Tibial nerve (tissue), 4 donors: ENCODE measurements at regions not wholly inside any gene's neighbourhood (a gene's known extent, or its start where the extent isn't known, plus 50 kb on each side); places are given as distances from the start of the nearest gene placed in this dataset.

ENCODE experiments used
- DNase-seq, 2 donors: peaks; one replicate each; pipeline ENCODE4 v3.0.0-alpha.2; 2019; ENCODE audit warnings: low spot score in 2 of 2
- H3K27ac ChIP-seq, 4 donors: fragments of 200-600 bp; sonication (generic) in 3 of 4; one replicate each; pipeline ENCODE4 v1.5.1; 2017 to 2019; ENCODE audit warnings: mild to moderate bottlenecking in 1 of 4
- H3K27me3 ChIP-seq, 2 donors: fragments of 200-600 bp; sonication (generic) in 1 of 2; one replicate each; pipeline versions ENCODE4 v1.5.1 to v1.6.0; 2017 to 2019
- H3K36me3 ChIP-seq, 3 donors: fragments of 200-600 bp; sonication (generic); one replicate each; pipeline ENCODE4 v1.5.1; 2018 to 2019
- H3K4me1 ChIP-seq, 4 donors: fragments of 200-600 bp; sonication (generic) in 3 of 4; one replicate each; pipeline ENCODE4 v1.5.1; 2017 to 2019
- H3K4me3 ChIP-seq, 4 donors: fragments of 200-600 bp; sonication (generic) in 3 of 4; one replicate each; pipeline ENCODE4 v1.5.1; 2017 to 2019; ENCODE audit warnings: mild to moderate bottlenecking in 1 of 4, moderate library complexity in 1 of 4
- H3K9me3 ChIP-seq, 4 donors: fragments of 200-600 bp; sonication (generic) in 3 of 4; one replicate each; pipeline ENCODE4 v1.5.1; 2017 to 2019
- CTCF ChIP-seq, 5 experiments: fragments of 200-600 bp in 3 of 5; fragments of 450-650 bp in 2 of 5; sonication (generic) in 3 of 5; IDR thresholded peaks; one replicate each; pipeline ENCODE4 v1.5.1; 2016 to 2019; ENCODE audit warnings: antibody characterized with exemption in 5 of 5, mild to moderate bottlenecking in 3 of 5, moderate library complexity in 2 of 5
- EP300 ChIP-seq, 2 donors: sonication (generic); formaldehyde crosslinking; IDR thresholded peaks; one replicate each; pipeline ENCODE4 v1.6.1; 2017; ENCODE audit warnings: antibody characterized with exemption in 2 of 2, mild to moderate bottlenecking in 1 of 2
- POLR2A ChIP-seq, 2 donors: fragments of 450-650 bp; IDR thresholded peaks; one replicate each; pipeline ENCODE4 v1.6.1; 2017; ENCODE audit warnings: antibody characterized with exemption in 2 of 2, mild to moderate bottlenecking in 2 of 2, moderate library complexity in 2 of 2
- WGBS, 2 donors: methylation state at CpG; one replicate each; pipeline ENCODE4 v1.1.5; 2018; 5-methylcytosine and 5-hydroxymethylcytosine counted together

DNA sequence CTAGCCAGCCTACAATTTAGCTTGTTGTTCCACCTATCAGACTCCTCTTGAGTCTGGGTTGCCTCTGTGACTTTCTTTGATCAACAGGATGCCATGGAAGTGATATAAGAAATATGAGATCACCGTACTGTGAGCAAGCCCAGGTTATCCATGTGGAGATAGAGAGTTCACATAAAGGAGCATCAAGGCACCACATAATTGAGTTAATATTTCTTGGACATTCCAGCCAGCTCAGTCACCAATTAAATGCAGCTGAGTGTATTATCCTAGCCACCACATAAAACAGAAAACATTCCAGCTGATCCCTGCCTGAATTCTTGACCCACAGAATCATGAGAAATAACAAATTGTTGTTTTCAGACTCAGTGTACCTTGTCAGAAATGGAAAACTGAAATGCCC lies 253.6 kb downstream of the PPP1R2C start:
- no peak for DNase-seq
- Histone ChIP-seq H3K9me3 (peaks cover 0 to 6% (median 0%) of the 10 kb centered on the region in 4 donors), H3K4me3 (no peak overlapping the region), H3K36me3 (no peaks in the 10 kb centered on the region), H3K27me3 (no peaks in the 10 kb centered on the region), H3K4me1 (no peaks in the 10 kb centered on the region), H3K27ac (no peak overlapping the region)
- no peak for TF ChIP-seq POLR2A (IDR thresholded peaks at IDR 0.05)
- no peak for TF ChIP-seq CTCF (IDR thresholded peaks at IDR 0.05)
- no peak for TF ChIP-seq EP300 (IDR thresholded peaks at IDR 0.05)
- 76 to 100% methylated on average over 1 of the region's 1 CpG for WGBS, 2 donors

GRCh38 chrX:42519666-42520231 lies 258.2 kb downstream of the PPP1R2C start:
- WGBS, 2 donors, result 86 to 89% methylated on average over 1 of the region's 1 CpG
- Histone ChIP-seq H3K36me3 (no peaks in the 10 kb centered on the region), H3K27ac (no peak overlapping the region), H3K27me3 (no peaks in the 10 kb centered on the region), H3K9me3 (no peaks in the 10 kb centered on the region), H3K4me3 (no peak overlapping the region), H3K4me1 (no peaks in the 10 kb centered on the region)
- no peak for TF ChIP-seq CTCF (IDR thresholded peaks at IDR 0.05)
- no peak for TF ChIP-seq EP300 (IDR thresholded peaks at IDR 0.05)
- no peak for TF ChIP-seq POLR2A (IDR thresholded peaks at IDR 0.05)
- DNase-seq, result no peak

DNA sequence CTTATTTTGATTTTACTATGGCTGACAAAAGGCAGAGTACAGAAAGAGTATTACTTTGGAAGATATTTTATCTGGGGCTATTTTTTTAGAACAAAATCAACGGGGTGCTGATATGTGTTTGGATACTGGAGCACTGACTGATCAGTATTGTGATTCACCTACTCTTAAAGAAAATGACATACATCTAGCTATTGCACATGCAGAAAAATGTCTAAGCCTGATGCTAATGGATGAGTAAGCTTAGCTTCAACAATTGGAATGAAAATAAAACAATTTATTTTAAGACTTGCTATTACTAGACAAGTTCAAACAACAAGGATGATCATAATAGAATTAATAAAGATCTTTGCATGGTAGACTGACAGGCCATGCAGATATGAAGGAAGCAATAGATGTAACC lies 262.0 kb downstream of the PPP1R2C start:
- Histone ChIP-seq H3K9me3 (peaks cover 0 to 5% (median 0%) of the 10 kb centered on the region in 4 donors), H3K4me1 (no peaks in the 10 kb centered on the region), H3K36me3 (no peaks in the 10 kb centered on the region), H3K27ac (no peak overlapping the region), H3K4me3 (no peak overlapping the region), H3K27me3 (no peaks in the 10 kb centered on the region)
- TF ChIP-seq POLR2A (IDR thresholded peaks at IDR 0.05) (no peak), CTCF (IDR thresholded peaks at IDR 0.05) (no peak), EP300 (IDR thresholded peaks at IDR 0.05) (no peak)
- no peak for DNase-seq
- 83 to 91% methylated on average over 1 of the region's 1 CpG for WGBS, 2 donors

DNA sequence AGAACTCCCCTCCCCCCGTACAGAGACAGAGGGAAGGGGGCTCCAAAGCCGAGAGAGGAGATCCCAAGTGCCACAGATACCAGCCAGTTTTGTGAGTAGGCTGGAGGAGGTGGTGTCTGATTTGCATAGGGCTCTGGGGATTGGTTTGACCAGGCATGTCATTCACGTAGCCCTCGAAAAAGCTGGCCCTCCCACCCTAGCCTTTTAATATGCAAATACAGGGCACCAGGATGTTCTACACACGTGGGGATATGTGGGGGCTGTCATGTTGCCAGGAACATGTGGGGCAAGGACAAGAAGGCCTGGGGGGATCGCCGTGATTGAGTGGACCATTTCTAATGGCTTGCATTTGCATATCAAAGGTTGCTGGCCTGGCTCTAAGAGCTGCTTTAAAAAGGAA lies 272.9 kb downstream of the PPP1R2C start:
- Histone ChIP-seq H3K36me3 (no peaks in the 10 kb centered on the region), H3K9me3 (no peaks in the 10 kb centered on the region), H3K27ac (no peak overlapping the region), H3K4me1 (no peaks in the 10 kb centered on the region), H3K27me3 (no peaks in the 10 kb centered on the region), H3K4me3 (no peak overlapping the region)
- TF ChIP-seq EP300 (IDR thresholded peaks at IDR 0.05) (no peak), POLR2A (IDR thresholded peaks at IDR 0.05) (no peak), CTCF (IDR thresholded peaks at IDR 0.05) (no peak)
- WGBS, 2 donors, result 44 to 59% methylated on average over 5 to 7 of the region's 7 CpGs
- no peak for DNase-seq

GRCh38 chrX:42499620-42500019 lies 278.3 kb downstream of the PPP1R2C start:
- Histone ChIP-seq H3K4me3 (no peak overlapping the region), H3K27ac (no peak overlapping the region), H3K4me1 (no peaks in the 10 kb centered on the region), H3K9me3 (no peaks in the 10 kb centered on the region), H3K27me3 (no peaks in the 10 kb centered on the region), H3K36me3 (no peaks in the 10 kb centered on the region)
- WGBS, 2 donors, result 79 to 95% methylated on average over 2 of the region's 2 CpGs
- no peak for TF ChIP-seq POLR2A (IDR thresholded peaks at IDR 0.05)
- no peak for TF ChIP-seq CTCF (IDR thresholded peaks at IDR 0.05)
- no peak for TF ChIP-seq EP300 (IDR thresholded peaks at IDR 0.05)
- DNase-seq, result no peak
